HL-60 (cell line): ENCODE measurements at regions not wholly inside any gene's neighbourhood (a gene's known extent, or its start where the extent isn't known, plus 50 kb on each side); places are given as distances from the start of the nearest gene placed in this dataset.

Experiments
- CTCF ChIP-seq: IDR thresholded peaks from one replicate; pipeline ENCODE4 v1.5.1; 2011; ENCODE audit warnings: low read length, control low read depth, inconsistent platforms; ENCODE audit not compliant: insufficient read depth
- GABPA ChIP-seq: IDR thresholded peaks from 2 replicates; pipeline ENCODE4 v1.6.1; 2012; ENCODE audit warnings: low read depth
- POLR2AphosphoS5 ChIP-seq: IDR thresholded peaks from 2 replicates; pipeline ENCODE4 v1.6.1; 2012; ENCODE audit warnings: low read depth

- TF ChIP-seq CTCF, result no peak
- TF ChIP-seq GABPA, result no peak
- no peak for TF ChIP-seq POLR2AphosphoS5
Measured at GRCh38 chr4:124596816-124597215, 115.7 kb downstream of the ANKRD50 start.
